Renal pelvis (tissue), 1 donor: ENCODE measurements at regions not wholly inside any gene's neighbourhood (a gene's known extent, or its start where the extent isn't known, plus 50 kb on each side); places are given as distances from the start of the nearest gene placed in this dataset.

Experiments used
- DNase-seq: peaks from one replicate; pipeline ENCODE4 v3.0.0-alpha.2; 2013

GRCh38 chr3:72322264-72322976 is 525.8 kb downstream of the SHQ1 start:
- DNase-seq: no peak

GRCh38 chr3:72320955-72321303 is 527.3 kb downstream of the SHQ1 start:
- DNase-seq: peak; percentile 19

GRCh38 chr3:72320095-72320954 is 527.9 kb downstream of the SHQ1 start:
- no peak for DNase-seq

- no peak for DNase-seq
These were observed 528.8 kb downstream of the SHQ1 start for GRCh38 chr3:72319194-72320094.

GRCh38 chr3:72318504-72319193 is 529.6 kb downstream of the SHQ1 start:
- DNase-seq: no peak

GRCh38 chr3:72317491-72317890 is 530.8 kb downstream of the SHQ1 start:
- no peak for DNase-seq

- DNase-seq: no peak
These were observed 531.6 kb downstream of the SHQ1 start for GRCh38 chr3:72316501-72317279.

GRCh38 chr3:72313308-72313707 is 528.4 kb upstream of the PROK2 start:
- DNase-seq: no peak

- no peak for DNase-seq
These were observed 527.4 kb upstream of the PROK2 start for GRCh38 chr3:72312339-72312738.

- no peak for DNase-seq
These were observed 526.5 kb upstream of the PROK2 start for GRCh38 chr3:72311425-72311824.

- peak; percentile 58 for DNase-seq
These were observed 525.8 kb upstream of the PROK2 start for GRCh38 chr3:72310419-72311380.

- no peak for DNase-seq
These were observed 524.9 kb upstream of the PROK2 start for GRCh38 chr3:72309661-72310418.

GRCh38 chr3:72308641-72309040 is 523.7 kb upstream of the PROK2 start:
- no peak for DNase-seq

GRCh38 chr3:72307438-72308115 is 522.6 kb upstream of the PROK2 start:
- no peak for DNase-seq

GRCh38 chr3:72306800-72307341 is 521.9 kb upstream of the PROK2 start:
- peak; percentile 93 for DNase-seq

GRCh38 chr3:72303926-72304325 is 519.0 kb upstream of the PROK2 start:
- DNase-seq: no peak

- DNase-seq: no peak
These were observed 516.8 kb upstream of the PROK2 start for GRCh38 chr3:72301779-72302178.

- DNase-seq: no peak
These were observed 515.7 kb upstream of the PROK2 start for GRCh38 chr3:72300621-72301020.
